Skin epidermis (tissue), 12 donors: ENCODE measurements at regions not wholly inside any gene's neighbourhood (a gene's known extent, or its start where the extent isn't known, plus 50 kb on each side); places are given as distances from the start of the nearest gene placed in this dataset.
"Not testable (repeated sequence)": the region's sequence is repeated elsewhere in the genome, so short reads cannot be mapped to it uniquely, and the experiment has no call there.

Experiments
- H3K27ac ChIP-seq, 21 experiments: fragments of 200-600 bp; sonication (generic) in 11 of 21; one replicate each; pipeline ENCODE4 v1.5.0; 2020; ENCODE audit warnings: mild to moderate bottlenecking in 3 of 21, inconsistent platforms in 2 of 21, moderate library complexity in 2 of 21
- H3K4me3 ChIP-seq, 7 experiments: fragments of 200-600 bp; sonication (generic) in 2 of 7; one replicate each; pipeline ENCODE4 v1.5.0; 2020; ENCODE audit warnings: inconsistent platforms in 2 of 7, mild to moderate bottlenecking in 2 of 7, moderate library complexity in 1 of 7

- Histone ChIP-seq H3K4me3 (no peak overlapping the region), H3K27ac (no peak overlapping the region)
Observed at GRCh38 chr6:81933608-81934051, 181.1 kb upstream of the TENT5A start.

GRCh38 chr6:81933089-81933488, 180.6 kb upstream of the TENT5A start:
- H3K4me3 ChIP-seq: no peak overlapping the region
- H3K27ac ChIP-seq: no peak overlapping the region

- not testable (repeated sequence) for H3K27ac ChIP-seq, H3K4me3 ChIP-seq
Observed at GRCh38 chr6:81932448-81932847, 180.0 kb upstream of the TENT5A start.

- Histone ChIP-seq H3K4me3 (no peak overlapping the region), H3K27ac (no peak overlapping the region)
Observed at GRCh38 chr6:81929828-81930227, 177.3 kb upstream of the TENT5A start.

GRCh38 chr6:81925201-81925600, 172.7 kb upstream of the TENT5A start:
- Histone ChIP-seq H3K27ac (no peak overlapping the region), H3K4me3 (no peak overlapping the region)

GRCh38 chr6:81909981-81910900, 157.8 kb upstream of the TENT5A start:
- H3K4me3 ChIP-seq: no peak overlapping the region
- peak overlapping the region in 1 of 21 experiments; percentile 5 for H3K27ac ChIP-seq

GRCh38 chr6:81909162-81909561, 156.7 kb upstream of the TENT5A start:
- Histone ChIP-seq H3K27ac (no peak overlapping the region), H3K4me3 (no peak overlapping the region)

GRCh38 chr6:81906709-81907204, 154.3 kb upstream of the TENT5A start:
- H3K27ac ChIP-seq: no peak overlapping the region

GRCh38 chr6:81906041-81906440, 153.6 kb upstream of the TENT5A start:
- Histone ChIP-seq H3K27ac (peak overlapping the region in 1 of 21 experiments; percentile 49), H3K4me3 (no peak overlapping the region)

More at GRCh38 chr6:81906709-81907204, 154.3 kb upstream of the TENT5A start:
- H3K4me3 ChIP-seq: no peak overlapping the region

- peak overlapping the region in 2 of 21 experiments; percentile 28 to 49 for H3K27ac ChIP-seq
- H3K4me3 ChIP-seq: no peak overlapping the region
Observed at GRCh38 chr6:81901551-81901966, 149.1 kb upstream of the TENT5A start.

- H3K4me3 ChIP-seq: no peak overlapping the region
- H3K27ac ChIP-seq: no peak overlapping the region
Observed at GRCh38 chr6:81900616-81901015, 148.1 kb upstream of the TENT5A start.

- H3K27ac ChIP-seq: no peak overlapping the region
- H3K4me3 ChIP-seq: no peak overlapping the region
Observed at GRCh38 chr6:81897793-81898192, 145.3 kb upstream of the TENT5A start.

GRCh38 chr6:81896525-81897503, 144.3 kb upstream of the TENT5A start:
- Histone ChIP-seq H3K4me3 (no peak overlapping the region), H3K27ac (peak overlapping the region in 3 of 21 experiments; percentile 23 to 53 (median 48))

GRCh38 chr6:81895511-81896185, 143.2 kb upstream of the TENT5A start:
- peak overlapping the region in 14 of 21 experiments; percentile 12 to 81 (median 46) for H3K27ac ChIP-seq
- no peak overlapping the region for H3K4me3 ChIP-seq

- peak overlapping the region in 16 of 21 experiments; percentile 5 to 81 (median 34) for H3K27ac ChIP-seq
- H3K4me3 ChIP-seq: no peak overlapping the region
Observed at GRCh38 chr6:81894788-81895271, 142.3 kb upstream of the TENT5A start.

GRCh38 chr6:81894306-81894705, 141.8 kb upstream of the TENT5A start:
- H3K27ac ChIP-seq: peak overlapping the region in 11 of 21 experiments; percentile 22 to 81 (median 48)
- no peak overlapping the region for H3K4me3 ChIP-seq

- H3K27ac ChIP-seq: no peak overlapping the region
- no peak overlapping the region for H3K4me3 ChIP-seq
Observed at GRCh38 chr6:81892891-81893290, 140.4 kb upstream of the TENT5A start.

- no peak overlapping the region for H3K4me3 ChIP-seq
- H3K27ac ChIP-seq: no peak overlapping the region
Observed at GRCh38 chr6:81891874-81892273, 139.4 kb upstream of the TENT5A start.

- Histone ChIP-seq H3K27ac (peak overlapping the region in 2 of 21 experiments; percentile 7 to 17), H3K4me3 (no peak overlapping the region)
Observed at GRCh38 chr6:81890846-81891245, 138.4 kb upstream of the TENT5A start.
